ENCODE measurements at regions not wholly inside any gene's neighbourhood (a gene's known extent, or its start where the extent isn't known, plus 50 kb on each side); places are given as distances from the start of the nearest gene placed in this dataset.

GRCh38 chr3:72227486-72228070 lies 442.6 kb upstream of the PROK2 start:
- no peak overlapping the region for H3K4me3 ChIP-seq (ENCODE audit: low read depth, low read length)
- peaks cover 18% of the 10 kb centered on the region for H3K4me1 ChIP-seq (ENCODE audit: control insufficient read depth, insufficient read depth, low read length)
- H3K9me3 ChIP-seq (ENCODE audit: control insufficient read depth, insufficient read depth, low read length), result peaks cover 9% of the 10 kb centered on the region
- no peak overlapping the region for H3K27ac ChIP-seq (ENCODE audit: low read depth, low read length)
- no peaks in the 10 kb centered on the region for H3K27me3 ChIP-seq (ENCODE audit: control insufficient read depth, insufficient read depth, low read length)
- H3K36me3 ChIP-seq (ENCODE audit: control insufficient read depth, insufficient read depth, low read length), result no peaks in the 10 kb centered on the region
- WGBS (ENCODE audit: insufficient coverage), result 87% methylated on average over 3 of the region's 5 CpGs
- DNase-seq (ENCODE audit: low read depth in 4 of 6, low spot score in 6 of 6), result no peak

- WGBS (ENCODE audit: insufficient coverage), result no CpG with 5 or more reads among the region's 2 CpGs
These were observed 440.0 kb upstream of the PROK2 start for GRCh38 chr3:72224804-72225509.

GRCh38 chr3:72223628-72224027 lies 438.7 kb upstream of the PROK2 start:
- Histone ChIP-seq H3K4me3 (ENCODE audit: low read depth, low read length) (no peak overlapping the region), H3K27ac (ENCODE audit: low read depth, low read length) (no peak overlapping the region), H3K4me1 (ENCODE audit: control insufficient read depth, insufficient read depth, low read length) (no peaks in the 10 kb centered on the region), H3K36me3 (ENCODE audit: control insufficient read depth, insufficient read depth, low read length) (no peaks in the 10 kb centered on the region), H3K9me3 (ENCODE audit: control insufficient read depth, insufficient read depth, low read length) (peaks cover 9% of the 10 kb centered on the region), H3K27me3 (ENCODE audit: control insufficient read depth, insufficient read depth, low read length) (no peaks in the 10 kb centered on the region)
- DNase-seq (ENCODE audit: low read depth in 4 of 6, low spot score in 6 of 6), result no peak
- WGBS (ENCODE audit: insufficient coverage), result no CpG with 5 or more reads among the region's 2 CpGs

More at GRCh38 chr3:72224804-72225509, 440.0 kb upstream of the PROK2 start:
- no peaks in the 10 kb centered on the region for H3K36me3 ChIP-seq (ENCODE audit: control insufficient read depth, insufficient read depth, low read length)
- peaks cover 9% of the 10 kb centered on the region for H3K9me3 ChIP-seq (ENCODE audit: control insufficient read depth, insufficient read depth, low read length)
- no peak overlapping the region for H3K27ac ChIP-seq (ENCODE audit: low read depth, low read length)
- no peak overlapping the region for H3K4me3 ChIP-seq (ENCODE audit: low read depth, low read length)
- no peak for DNase-seq (ENCODE audit: low read depth in 4 of 6, low spot score in 6 of 6)
- H3K4me1 ChIP-seq (ENCODE audit: control insufficient read depth, insufficient read depth, low read length), result no peaks in the 10 kb centered on the region
- H3K27me3 ChIP-seq (ENCODE audit: control insufficient read depth, insufficient read depth, low read length), result no peaks in the 10 kb centered on the region

GRCh38 chr3:72223116-72223515 lies 438.2 kb upstream of the PROK2 start:
- Histone ChIP-seq H3K4me3 (ENCODE audit: low read depth, low read length) (no peak overlapping the region), H3K27me3 (ENCODE audit: control insufficient read depth, insufficient read depth, low read length) (no peaks in the 10 kb centered on the region), H3K27ac (ENCODE audit: low read depth, low read length) (no peak overlapping the region), H3K36me3 (ENCODE audit: control insufficient read depth, insufficient read depth, low read length) (no peaks in the 10 kb centered on the region), H3K9me3 (ENCODE audit: control insufficient read depth, insufficient read depth, low read length) (peaks cover 9% of the 10 kb centered on the region), H3K4me1 (ENCODE audit: control insufficient read depth, insufficient read depth, low read length) (no peaks in the 10 kb centered on the region)
- DNase-seq (ENCODE audit: low read depth in 4 of 6, low spot score in 6 of 6), result peak in 2 of 6 donors; percentile 42 to 80
- WGBS (ENCODE audit: insufficient coverage), result no CpG with 5 or more reads among the region's 2 CpGs

GRCh38 chr3:72222410-72222809 lies 437.5 kb upstream of the PROK2 start:
- no peak overlapping the region for H3K27ac ChIP-seq (ENCODE audit: low read depth, low read length)
- DNase-seq (ENCODE audit: low read depth in 4 of 6, low spot score in 6 of 6), result no peak
- peaks cover 9% of the 10 kb centered on the region for H3K9me3 ChIP-seq (ENCODE audit: control insufficient read depth, insufficient read depth, low read length)
- H3K27me3 ChIP-seq (ENCODE audit: control insufficient read depth, insufficient read depth, low read length), result no peaks in the 10 kb centered on the region
- no peaks in the 10 kb centered on the region for H3K36me3 ChIP-seq (ENCODE audit: control insufficient read depth, insufficient read depth, low read length)
- WGBS (ENCODE audit: insufficient coverage), result 67% methylated on average over 2 of the region's 9 CpGs
- no peaks in the 10 kb centered on the region for H3K4me1 ChIP-seq (ENCODE audit: control insufficient read depth, insufficient read depth, low read length)
- no peak overlapping the region for H3K4me3 ChIP-seq (ENCODE audit: low read depth, low read length)

GRCh38 chr3:72220946-72221345 lies 436.0 kb upstream of the PROK2 start:
- Histone ChIP-seq H3K9me3 (ENCODE audit: control insufficient read depth, insufficient read depth, low read length) (peaks cover 9% of the 10 kb centered on the region), H3K27me3 (ENCODE audit: control insufficient read depth, insufficient read depth, low read length) (no peaks in the 10 kb centered on the region), H3K27ac (ENCODE audit: low read depth, low read length) (no peak overlapping the region), H3K4me3 (ENCODE audit: low read depth, low read length) (no peak overlapping the region), H3K36me3 (ENCODE audit: control insufficient read depth, insufficient read depth, low read length) (no peaks in the 10 kb centered on the region), H3K4me1 (ENCODE audit: control insufficient read depth, insufficient read depth, low read length) (no peaks in the 10 kb centered on the region)
- 64% methylated on average over 4 of the region's 6 CpGs for WGBS (ENCODE audit: insufficient coverage)
- DNase-seq (ENCODE audit: low read depth in 4 of 6, low spot score in 6 of 6), result peak in 2 of 6 donors; percentile 19 to 80

- H3K9me3 ChIP-seq (ENCODE audit: control insufficient read depth, insufficient read depth, low read length), result peaks cover 2% of the 10 kb centered on the region
- no peaks in the 10 kb centered on the region for H3K27me3 ChIP-seq (ENCODE audit: control insufficient read depth, insufficient read depth, low read length)
- no peaks in the 10 kb centered on the region for H3K4me1 ChIP-seq (ENCODE audit: control insufficient read depth, insufficient read depth, low read length)
- H3K27ac ChIP-seq (ENCODE audit: low read depth, low read length), result no peak overlapping the region
- no peak overlapping the region for H3K4me3 ChIP-seq (ENCODE audit: low read depth, low read length)
- 100% methylated on average over 1 of the region's 3 CpGs for WGBS (ENCODE audit: insufficient coverage)
- no peaks in the 10 kb centered on the region for H3K36me3 ChIP-seq (ENCODE audit: control insufficient read depth, insufficient read depth, low read length)
- DNase-seq (ENCODE audit: low read depth in 4 of 6, low spot score in 6 of 6), result no peak
These were observed 434.8 kb upstream of the PROK2 start for GRCh38 chr3:72219752-72220151.

GRCh38 chr3:72217570-72217969 lies 432.6 kb upstream of the PROK2 start:
- H3K27me3 ChIP-seq (ENCODE audit: control insufficient read depth, insufficient read depth, low read length), result no peaks in the 10 kb centered on the region
- H3K27ac ChIP-seq (ENCODE audit: low read depth, low read length), result no peak overlapping the region
- H3K9me3 ChIP-seq (ENCODE audit: control insufficient read depth, insufficient read depth, low read length), result no peaks in the 10 kb centered on the region
- WGBS (ENCODE audit: insufficient coverage), result 97% methylated on average over 7 of the region's 7 CpGs
- H3K4me3 ChIP-seq (ENCODE audit: low read depth, low read length), result no peak overlapping the region
- no peaks in the 10 kb centered on the region for H3K4me1 ChIP-seq (ENCODE audit: control insufficient read depth, insufficient read depth, low read length)
- DNase-seq (ENCODE audit: low read depth in 4 of 6, low spot score in 6 of 6), result no peak
- no peaks in the 10 kb centered on the region for H3K36me3 ChIP-seq (ENCODE audit: control insufficient read depth, insufficient read depth, low read length)

GRCh38 chr3:72214066-72214951 lies 429.4 kb upstream of the PROK2 start:
- Histone ChIP-seq H3K36me3 (ENCODE audit: control insufficient read depth, insufficient read depth, low read length) (no peaks in the 10 kb centered on the region), H3K27me3 (ENCODE audit: control insufficient read depth, insufficient read depth, low read length) (no peaks in the 10 kb centered on the region), H3K9me3 (ENCODE audit: control insufficient read depth, insufficient read depth, low read length) (no peaks in the 10 kb centered on the region), H3K4me1 (ENCODE audit: control insufficient read depth, insufficient read depth, low read length) (no peaks in the 10 kb centered on the region), H3K27ac (ENCODE audit: low read depth, low read length) (no peak overlapping the region), H3K4me3 (ENCODE audit: low read depth, low read length) (no peak overlapping the region)
- no peak for DNase-seq (ENCODE audit: low read depth in 4 of 6, low spot score in 6 of 6)
- WGBS (ENCODE audit: insufficient coverage), result 88% methylated on average over 10 of the region's 11 CpGs
